ENCODE measurements at regions not wholly inside any gene's neighbourhood (a gene's known extent, or its start where the extent isn't known, plus 50 kb on each side); places are given as distances from the start of the nearest gene placed in this dataset.

DNA sequence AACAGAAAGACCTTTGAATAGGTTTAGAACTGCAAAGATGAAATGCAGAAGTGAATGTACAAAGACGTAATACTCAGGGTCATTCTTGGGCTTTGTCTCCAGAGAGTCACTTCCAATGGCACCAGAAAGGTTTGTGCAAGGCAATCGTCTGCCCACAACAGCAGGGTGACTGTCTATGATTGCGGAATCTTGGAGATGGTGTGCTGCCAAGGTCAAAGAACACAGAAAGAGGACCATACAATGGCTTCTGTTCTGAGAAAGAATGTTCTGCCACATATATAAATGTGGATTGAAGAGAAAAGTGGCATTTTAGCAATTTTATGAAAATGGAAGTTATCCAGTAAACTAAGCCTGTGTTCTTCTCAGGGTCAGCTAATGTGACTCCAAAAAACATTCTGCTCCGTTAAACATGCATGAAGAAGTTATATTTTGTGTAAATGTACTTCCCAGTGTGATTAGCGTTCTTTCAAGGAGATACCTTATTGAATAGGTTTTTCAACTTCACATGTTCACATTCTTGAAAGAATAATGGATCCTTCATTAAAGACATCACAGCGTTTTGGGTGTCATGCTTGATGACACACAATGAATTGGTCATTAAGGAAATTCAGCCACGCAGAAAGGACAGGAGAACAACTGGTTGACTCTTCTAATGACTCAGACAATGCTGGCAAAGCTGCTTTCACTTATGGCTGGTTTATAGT is 73.4 kb upstream of the CDH6 start:
- TF ChIP-seq, protein P1, sequence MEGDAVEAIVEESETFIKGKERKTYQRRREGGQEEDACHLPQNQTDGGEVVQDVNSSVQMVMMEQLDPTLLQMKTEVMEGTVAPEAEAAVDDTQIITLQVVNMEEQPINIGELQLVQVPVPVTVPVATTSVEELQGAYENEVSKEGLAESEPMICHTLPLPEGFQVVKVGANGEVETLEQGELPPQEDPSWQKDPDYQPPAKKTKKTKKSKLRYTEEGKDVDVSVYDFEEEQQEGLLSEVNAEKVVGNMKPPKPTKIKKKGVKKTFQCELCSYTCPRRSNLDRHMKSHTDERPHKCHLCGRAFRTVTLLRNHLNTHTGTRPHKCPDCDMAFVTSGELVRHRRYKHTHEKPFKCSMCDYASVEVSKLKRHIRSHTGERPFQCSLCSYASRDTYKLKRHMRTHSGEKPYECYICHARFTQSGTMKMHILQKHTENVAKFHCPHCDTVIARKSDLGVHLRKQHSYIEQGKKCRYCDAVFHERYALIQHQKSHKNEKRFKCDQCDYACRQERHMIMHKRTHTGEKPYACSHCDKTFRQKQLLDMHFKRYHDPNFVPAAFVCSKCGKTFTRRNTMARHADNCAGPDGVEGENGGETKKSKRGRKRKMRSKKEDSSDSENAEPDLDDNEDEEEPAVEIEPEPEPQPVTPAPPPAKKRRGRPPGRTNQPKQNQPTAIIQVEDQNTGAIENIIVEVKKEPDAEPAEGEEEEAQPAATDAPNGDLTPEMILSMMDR (IDR thresholded peaks at IDR 0.05; ENCODE audit: low read depth, low read length): no peak
- no peak for TF ChIP-seq EZH2phosphoT487 (IDR thresholded peaks at IDR 0.05; ENCODE audit: low read depth)

Measured in OCI-LY3 (cell line).